ENCODE measurements at regions not wholly inside any gene's neighbourhood (a gene's known extent, or its start where the extent isn't known, plus 50 kb on each side); places are given as distances from the start of the nearest gene placed in this dataset.

- DNase-seq (ENCODE audit: low spot score) = no peak
Observed at GRCh38 chr2:226429476-226429875, 370.1 kb downstream of the IRS1 start.

GRCh38 chr2:226427538-226428307, 371.9 kb downstream of the IRS1 start:
- no peak for DNase-seq (ENCODE audit: low spot score)

GRCh38 chr2:226426292-226426736, 373.3 kb downstream of the IRS1 start:
- DNase-seq (ENCODE audit: low spot score) = no peak

GRCh38 chr2:226424971-226425370, 374.6 kb downstream of the IRS1 start:
- DNase-seq (ENCODE audit: low spot score) = no peak

GRCh38 chr2:226423498-226423960, 376.1 kb downstream of the IRS1 start:
- DNase-seq (ENCODE audit: low spot score) = no peak

GRCh38 chr2:226420646-226421045, 379.0 kb downstream of the IRS1 start:
- no peak for DNase-seq (ENCODE audit: low spot score)

GRCh38 chr2:226418521-226418920, 381.1 kb downstream of the IRS1 start:
- DNase-seq (ENCODE audit: low spot score) = no peak

- DNase-seq (ENCODE audit: low spot score) = no peak
Observed at GRCh38 chr2:226414335-226414734, 385.3 kb downstream of the IRS1 start.

GRCh38 chr2:226413498-226414130, 386.0 kb downstream of the IRS1 start:
- no peak for DNase-seq (ENCODE audit: low spot score)

- no peak for DNase-seq (ENCODE audit: low spot score)
Observed at GRCh38 chr2:226411727-226412360, 387.8 kb downstream of the IRS1 start.

GRCh38 chr2:226411205-226411604, 388.4 kb downstream of the IRS1 start:
- DNase-seq (ENCODE audit: low spot score) = no peak

GRCh38 chr2:226410247-226410835, 389.3 kb downstream of the IRS1 start:
- no peak for DNase-seq (ENCODE audit: low spot score)

- no peak for DNase-seq (ENCODE audit: low spot score)
Observed at GRCh38 chr2:226409134-226409533, 390.5 kb downstream of the IRS1 start.

GRCh38 chr2:226408141-226408540, 391.5 kb downstream of the IRS1 start:
- DNase-seq (ENCODE audit: low spot score) = no peak

GRCh38 chr2:226407135-226407534, 392.5 kb downstream of the IRS1 start:
- no peak for DNase-seq (ENCODE audit: low spot score)

GRCh38 chr2:226405465-226405864, 394.2 kb downstream of the IRS1 start:
- no peak for DNase-seq (ENCODE audit: low spot score)

- DNase-seq (ENCODE audit: low spot score) = peak; percentile 10
Observed at GRCh38 chr2:226403369-226403768, 396.3 kb downstream of the IRS1 start.

- no peak for DNase-seq (ENCODE audit: low spot score)
Observed at GRCh38 chr2:226399006-226399405, 400.6 kb downstream of the IRS1 start.

- DNase-seq (ENCODE audit: low spot score) = no peak
Observed at GRCh38 chr2:226398580-226398979, 401.0 kb downstream of the IRS1 start.

- DNase-seq (ENCODE audit: low spot score) = no peak
Observed at GRCh38 chr2:226396541-226396940, 403.1 kb downstream of the IRS1 start.

- peak; percentile 10 for DNase-seq (ENCODE audit: low spot score)
Observed at GRCh38 chr2:226387499-226387942, 412.1 kb downstream of the IRS1 start.

GRCh38 chr2:226383461-226383860, 416.2 kb downstream of the IRS1 start:
- DNase-seq (ENCODE audit: low spot score) = no peak

- no peak for DNase-seq (ENCODE audit: low spot score)
Observed at GRCh38 chr2:226380679-226381078, 418.9 kb downstream of the IRS1 start.
